Uterus (tissue), 3 donors: ENCODE measurements at regions not wholly inside any gene's neighbourhood (a gene's known extent, or its start where the extent isn't known, plus 50 kb on each side); places are given as distances from the start of the nearest gene placed in this dataset.
A peak's percentile ranks its signal among the peaks of the same experiment; 100 is the strongest.

Experiments
- DNase-seq, 2 donors: peaks; one replicate each; pipeline ENCODE4 v3.0.0-alpha.2; 2019 to 2020
- H3K27ac ChIP-seq, 2 donors: fragments of 200-600 bp; sonication (generic); 1 replicate in 1 of 2; 2 replicates in 1 of 2; pipeline ENCODE4 v1.5.1; 2016 to 2018
- H3K27me3 ChIP-seq, 2 donors: fragments of 200-600 bp; sonication (generic); one replicate each; pipeline ENCODE4 v1.5.1; 2018 to 2019; ENCODE audit warnings: control low read depth in 1 of 2
- H3K36me3 ChIP-seq, 2 donors: fragments of 200-600 bp; sonication (generic); one replicate each; pipeline ENCODE4 v1.5.1; 2019; ENCODE audit warnings: control low read depth in 1 of 2
- H3K4me1 ChIP-seq, 2 donors: fragments of 200-600 bp; sonication (generic); one replicate each; pipeline ENCODE4 v1.5.1; 2018 to 2019; ENCODE audit warnings: control low read depth in 1 of 2
- H3K4me3 ChIP-seq, 2 donors: fragments of 200-600 bp; sonication (generic); 1 replicate in 1 of 2; 2 replicates in 1 of 2; pipeline ENCODE4 v1.5.1; 2018 to 2019; ENCODE audit warnings: mild to moderate bottlenecking in 1 of 2
- H3K9me3 ChIP-seq, 2 donors: fragments of 200-600 bp; sonication (generic); one replicate each; pipeline ENCODE4 v1.5.1; 2019; ENCODE audit warnings: control low read depth in 1 of 2
- CTCF ChIP-seq, 4 experiments: fragments of 200-600 bp in 2 of 4; fragments of 450-650 bp in 2 of 4; sonication (generic) in 2 of 4; IDR thresholded peaks; one replicate each; pipeline ENCODE4 v1.5.1; 2016 to 2019; ENCODE audit warnings: antibody characterized with exemption in 4 of 4, mild to moderate bottlenecking in 2 of 4, moderate library complexity in 1 of 4
- POLR2A ChIP-seq, 2 donors: fragments of 450-650 bp; IDR thresholded peaks; one replicate each; pipeline ENCODE4 v1.6.1; 2016; ENCODE audit warnings: antibody characterized with exemption in 2 of 2, mild to moderate bottlenecking in 1 of 2, moderate library complexity in 1 of 2
- intact Hi-C: fragments of 100-400 bp; cut with DNase I; formaldehyde crosslinking; loops from one replicate; pipeline ENCODE4 v1.15.1; 2023; ENCODE audit warnings: low total_unique reads
- donor health status: DM: yes; HTN: yes; CAD: no.

DNA sequence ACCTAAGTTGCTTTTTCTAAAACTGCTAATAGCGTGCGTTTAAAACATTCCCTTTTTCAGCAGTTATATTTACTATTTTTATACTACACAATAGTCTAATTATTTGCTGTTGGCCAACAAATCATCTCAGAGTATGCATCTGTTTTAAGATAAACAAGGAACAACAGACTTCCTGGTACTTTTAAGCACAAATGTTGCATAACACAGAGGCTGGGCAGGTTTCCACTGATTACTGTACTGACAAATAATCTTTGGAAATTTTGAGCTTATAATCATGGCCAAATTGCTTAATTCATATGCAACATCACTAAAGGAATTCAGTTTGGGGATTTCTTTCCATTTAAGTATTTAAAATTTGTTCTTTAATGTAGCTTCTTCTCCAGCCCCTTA, 737.4 kb upstream of the SALL3 start:
- no peak overlapping the region for H3K27ac ChIP-seq
- DNase-seq: peak in 1 of 2 donors; percentile 29
- no peaks in the 10 kb centered on the region for H3K27me3 ChIP-seq
- intact Hi-C loops: no loop called here
- no peaks in the 10 kb centered on the region for H3K36me3 ChIP-seq
- H3K4me1 ChIP-seq: peaks cover 0 to 3% of the 10 kb centered on the region in 2 donors
- H3K4me3 ChIP-seq: no peak overlapping the region
- TF ChIP-seq POLR2A (IDR thresholded peaks at IDR 0.05): no peak
- no peak for TF ChIP-seq CTCF (IDR thresholded peaks at IDR 0.05)
- H3K9me3 ChIP-seq: no peaks in the 10 kb centered on the region

DNA sequence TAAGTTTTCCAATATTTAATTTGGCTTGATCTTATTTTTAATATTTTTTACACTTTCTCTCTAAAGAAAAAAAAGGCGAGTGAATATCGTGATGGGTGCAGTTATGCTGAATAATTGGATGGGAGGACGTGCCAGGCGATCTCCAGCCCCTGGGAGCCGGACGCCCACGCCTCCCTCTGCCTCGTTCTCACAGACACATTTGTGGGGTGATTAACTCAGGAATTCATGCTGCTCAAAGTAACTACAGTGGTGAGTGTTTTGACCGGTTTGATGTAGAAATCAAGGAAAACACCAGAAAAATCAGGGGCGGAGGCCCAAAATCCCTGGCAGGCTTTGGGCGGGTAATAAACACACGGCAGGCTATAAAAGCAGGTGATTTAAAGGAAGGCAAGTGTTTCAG, 736.8 kb upstream of the SALL3 start:
- H3K4me3 ChIP-seq: no peak overlapping the region
- no peaks in the 10 kb centered on the region for H3K36me3 ChIP-seq
- TF ChIP-seq CTCF (IDR thresholded peaks at IDR 0.05): no peak
- no peak for TF ChIP-seq POLR2A (IDR thresholded peaks at IDR 0.05)
- intact Hi-C loops: no loop called here
- peak in 1 of 2 donors; percentile 27 for DNase-seq
- peaks cover 0 to 3% of the 10 kb centered on the region in 2 donors for H3K4me1 ChIP-seq
- no peaks in the 10 kb centered on the region for H3K9me3 ChIP-seq
- no peak overlapping the region for H3K27ac ChIP-seq
- no peaks in the 10 kb centered on the region for H3K27me3 ChIP-seq

DNA sequence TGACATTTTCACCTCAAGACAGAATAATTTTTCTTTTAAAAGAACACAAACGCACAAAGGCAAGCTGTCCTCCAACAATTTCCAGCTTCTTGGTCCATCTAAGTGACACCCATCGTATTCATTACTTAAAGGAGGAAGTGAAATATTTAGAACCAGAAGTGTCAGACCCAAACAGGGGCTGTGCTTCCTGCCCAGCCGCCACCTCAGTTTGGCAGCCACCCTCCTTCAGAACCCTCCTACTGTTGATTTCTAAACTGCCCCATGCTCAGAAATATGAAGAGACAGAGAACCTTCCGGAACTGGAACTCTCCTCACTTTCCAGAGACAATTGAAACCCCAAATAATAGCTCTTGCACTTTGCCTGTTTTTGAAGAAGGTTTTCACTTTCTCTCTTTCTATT, 734.8 kb upstream of the SALL3 start:
- Histone ChIP-seq H3K27me3 (no peaks in the 10 kb centered on the region), H3K9me3 (no peaks in the 10 kb centered on the region), H3K27ac (no peak overlapping the region), H3K4me3 (no peak overlapping the region), H3K36me3 (no peaks in the 10 kb centered on the region), H3K4me1 (peaks cover 0 to 3% of the 10 kb centered on the region in 2 donors)
- TF ChIP-seq CTCF (IDR thresholded peaks at IDR 0.05): no peak
- no peak for TF ChIP-seq POLR2A (IDR thresholded peaks at IDR 0.05)
- intact Hi-C loops: no loop called here
- DNase-seq: no peak

- intact Hi-C loops: no loop called here
- H3K4me1 ChIP-seq: peaks cover 0 to 3% of the 10 kb centered on the region in 2 donors
- no peak for DNase-seq
- no peaks in the 10 kb centered on the region for H3K9me3 ChIP-seq
- H3K4me3 ChIP-seq: no peak overlapping the region
- H3K27ac ChIP-seq: no peak overlapping the region
- TF ChIP-seq CTCF (IDR thresholded peaks at IDR 0.05): no peak
- no peak for TF ChIP-seq POLR2A (IDR thresholded peaks at IDR 0.05)
- H3K27me3 ChIP-seq: no peaks in the 10 kb centered on the region
- H3K36me3 ChIP-seq: no peaks in the 10 kb centered on the region
These were observed 734.2 kb upstream of the SALL3 start for GRCh38 chr18:78245451-78245850.

GRCh38 chr18:78246050-78246449, 733.6 kb upstream of the SALL3 start:
- Histone ChIP-seq H3K4me3 (no peak overlapping the region), H3K27me3 (no peaks in the 10 kb centered on the region), H3K9me3 (no peaks in the 10 kb centered on the region), H3K4me1 (peaks cover 0 to 3% of the 10 kb centered on the region in 2 donors), H3K36me3 (no peaks in the 10 kb centered on the region), H3K27ac (no peak overlapping the region)
- DNase-seq: no peak
- intact Hi-C loops: no loop called here
- TF ChIP-seq CTCF (IDR thresholded peaks at IDR 0.05) (no peak), POLR2A (IDR thresholded peaks at IDR 0.05) (no peak)
